ENCODE measurements at regions not wholly inside any gene's neighbourhood (a gene's known extent, or its start where the extent isn't known, plus 50 kb on each side); places are given as distances from the start of the nearest gene placed in this dataset.

- Histone ChIP-seq H3K4me3 (no peak overlapping the region), H3K27me3 (no peaks in the 10 kb centered on the region), H3K4me1 (no peaks in the 10 kb centered on the region), H3K27ac (no peak overlapping the region), H3K9me3 (no peaks in the 10 kb centered on the region), H3K36me3 (no peaks in the 10 kb centered on the region)
- TF ChIP-seq CTCF (IDR thresholded peaks at IDR 0.05) (no peak), POLR2A (IDR thresholded peaks at IDR 0.05) (no peak)
- DNase-seq (ENCODE audit: low spot score in 2 of 2) = no peak
- WGBS = 75% methylated on average over 3 of the region's 3 CpGs
These were observed 213.7 kb upstream of the MAP3K1 start for GRCh38 chr5:56601641-56602071.

GRCh38 chr5:56598941-56599340, 216.4 kb upstream of the MAP3K1 start:
- Histone ChIP-seq H3K9me3 (no peaks in the 10 kb centered on the region), H3K36me3 (no peaks in the 10 kb centered on the region), H3K27ac (no peak overlapping the region), H3K27me3 (no peaks in the 10 kb centered on the region), H3K4me1 (no peaks in the 10 kb centered on the region), H3K4me3 (no peak overlapping the region)
- DNase-seq (ENCODE audit: low spot score in 2 of 2) = no peak
- TF ChIP-seq CTCF (IDR thresholded peaks at IDR 0.05) (no peak), EP300 (IDR thresholded peaks at IDR 0.05) (no peak), POLR2AphosphoS5 (IDR thresholded peaks at IDR 0.05) (no peak), POLR2A (IDR thresholded peaks at IDR 0.05) (no peak)

- no peaks in the 10 kb centered on the region for H3K4me1 ChIP-seq
- DNase-seq (ENCODE audit: low spot score in 2 of 2) = no peak
- 86% methylated on average over 4 of the region's 4 CpGs for whole genome bisulfite sequencing
- H3K27me3 ChIP-seq = no peaks in the 10 kb centered on the region
- no peak overlapping the region for H3K4me3 ChIP-seq
- H3K27ac ChIP-seq = no peak overlapping the region
- H3K9me3 ChIP-seq = no peaks in the 10 kb centered on the region
- no peaks in the 10 kb centered on the region for H3K36me3 ChIP-seq
- no peak for TF ChIP-seq POLR2A (IDR thresholded peaks at IDR 0.05)
- no peak for TF ChIP-seq CTCF (IDR thresholded peaks at IDR 0.05)
- TF ChIP-seq EP300 (IDR thresholded peaks at IDR 0.05) = no peak
- TF ChIP-seq POLR2AphosphoS5 (IDR thresholded peaks at IDR 0.05) = no peak
These were observed 219.2 kb upstream of the MAP3K1 start for GRCh38 chr5:56596155-56596554.

GRCh38 chr5:56595566-56595965, 219.8 kb upstream of the MAP3K1 start:
- Histone ChIP-seq H3K27ac (no peak overlapping the region), H3K27me3 (no peaks in the 10 kb centered on the region), H3K36me3 (no peaks in the 10 kb centered on the region), H3K4me3 (no peak overlapping the region), H3K9me3 (no peaks in the 10 kb centered on the region), H3K4me1 (no peaks in the 10 kb centered on the region)
- no peak for DNase-seq (ENCODE audit: low spot score in 2 of 2)
- WGBS = 80% methylated on average over 2 of the region's 2 CpGs
- TF ChIP-seq POLR2A (IDR thresholded peaks at IDR 0.05) = no peak
- TF ChIP-seq POLR2AphosphoS5 (IDR thresholded peaks at IDR 0.05) = no peak
- no peak for TF ChIP-seq EP300 (IDR thresholded peaks at IDR 0.05)
- no peak for TF ChIP-seq CTCF (IDR thresholded peaks at IDR 0.05)

- Histone ChIP-seq H3K36me3 (no peaks in the 10 kb centered on the region), H3K4me3 (no peak overlapping the region), H3K4me1 (peaks cover under 1% of the 10 kb centered on the region), H3K27me3 (no peaks in the 10 kb centered on the region), H3K27ac (no peak overlapping the region), H3K9me3 (no peaks in the 10 kb centered on the region)
- WGBS = 81% methylated on average over 3 of the region's 3 CpGs
- DNase-seq (ENCODE audit: low spot score in 2 of 2) = no peak
- no peak for TF ChIP-seq POLR2AphosphoS5 (IDR thresholded peaks at IDR 0.05)
- TF ChIP-seq CTCF (IDR thresholded peaks at IDR 0.05) = no peak
- no peak for TF ChIP-seq POLR2A (IDR thresholded peaks at IDR 0.05)
- no peak for TF ChIP-seq EP300 (IDR thresholded peaks at IDR 0.05)
These were observed 220.6 kb upstream of the MAP3K1 start for GRCh38 chr5:56594792-56595191.

Data from suprapubic skin (tissue), 4 donors.